HepG2 (cell line): ENCODE measurements at regions not wholly inside any gene's neighbourhood (a gene's known extent, or its start where the extent isn't known, plus 50 kb on each side); places are given as distances from the start of the nearest gene placed in this dataset.
A peak's percentile ranks its signal among the peaks of the same experiment; 100 is the strongest.
"Not testable (repeated sequence)": the region's sequence is repeated elsewhere in the genome, so short reads cannot be mapped to it uniquely, and the experiment has no call there.

Experiments
- ATAC-seq: fragments of 200-7000 bp; cut with Tn5 transposase; 3 replicates; pipeline ENCODE4 v1.9.1; 2020; ENCODE audit warnings: mild to moderate bottlenecking, moderate library complexity
- BruUV-seq: library from RNA; stranded (reverse); fragments of 400-500 nt; replicated peaks from 2 replicates; lab custom pipeline; 2021; lab: Mats Ljungman, UMichigan
- CTCF ChIA-PET: fragments of 300-600 bp; formaldehyde crosslinking; extraction: SDS; loops from one replicate; lab custom pipeline; 2021; ENCODE audit warnings: low total read pairs, inconsistent platforms, low intra/inter-chr PET ratio; lab: Yijun Ruan, JAX
- POLR2A ChIA-PET: fragments of 350-600 bp; sonication (Branson Sonifier 250); formaldehyde crosslinking; loops from one replicate; lab custom pipeline; 2020; ENCODE audit warnings: antibody characterized with exemption, inconsistent platforms; lab: Yijun Ruan, JAX
- DNase-seq: peaks from one replicate; pipeline ENCODE4 v3.0.0-alpha.2; 2015; ENCODE audit warnings: low spot score
- FAIRE-seq: peaks from 3 replicates; lab custom pipeline; 2011; peaks lifted over from hg19 to GRCh38; lab: Jason Lieb, UNC
- H2AFZ ChIP-seq: one replicate; pipeline ENCODE4 v1.6.1; 2011; ENCODE audit warnings: low read length, inconsistent platforms
- H3K27ac ChIP-seq: fragments of 300-600 bp; 3 replicates; pipeline ENCODE4 v1.8.0; 2011; ENCODE audit warnings: mixed run types, mild to moderate bottlenecking, mixed read lengths, low read length, inconsistent platforms; ENCODE audit not compliant: insufficient read depth; ENCODE audit errors: extremely low read length
- H3K27me3 ChIP-seq, 2 experiments: fragments of 200-600 bp in 1 of 2; 2 replicates in 1 of 2; 3 replicates in 1 of 2; pipeline versions ENCODE4 v1.6.0 to v1.8.0; 2011; ENCODE audit warnings: low read length in 2 of 2, mild to moderate bottlenecking in 2 of 2, moderate library complexity in 2 of 2, inconsistent platforms in 1 of 2; ENCODE audit not compliant: insufficient read depth in 2 of 2, control insufficient read depth in 1 of 2
- H3K36me3 ChIP-seq, 2 experiments: fragments of 200-600 bp in 1 of 2; replicated peaks in 1 of 2; 2 replicates in 1 of 2; 3 replicates in 1 of 2; pipeline versions ENCODE4 v1.5.1 to v1.8.0; 2011; ENCODE audit warnings: low read length in 2 of 2, inconsistent platforms in 1 of 2; ENCODE audit not compliant: insufficient read depth in 2 of 2, control insufficient read depth in 1 of 2
- H3K4me1 ChIP-seq: 2 replicates; pipeline ENCODE4 v1.5.1; 2012; ENCODE audit warnings: low read length, inconsistent platforms; ENCODE audit not compliant: insufficient read depth
- H3K4me2 ChIP-seq: 2 replicates; pipeline ENCODE4 v1.6.0; 2011; ENCODE audit warnings: low read depth, low read length, inconsistent platforms
- H3K4me3 ChIP-seq, 3 experiments: fragments of 200-600 bp in 1 of 3; sonication (generic), shearing (Covaris generic) in 1 of 3; replicated peaks in 1 of 3; 2 replicates each; pipeline ENCODE4 v1.5.1; 2011 to 2016; ENCODE audit warnings: low read length in 3 of 3, inconsistent platforms in 2 of 3, low read depth in 2 of 3, mild to moderate bottlenecking in 2 of 3, control low read depth in 1 of 3, mixed read lengths in 1 of 3; ENCODE audit not compliant: insufficient read depth in 1 of 3
- H3K79me2 ChIP-seq: one replicate; pipeline ENCODE4 v1.6.1; 2011; ENCODE audit warnings: low read length, inconsistent platforms; ENCODE audit not compliant: insufficient read depth
- H3K9ac ChIP-seq: 2 replicates; pipeline ENCODE4 v1.6.0; 2011; ENCODE audit warnings: mild to moderate bottlenecking, low read depth, low read length, inconsistent platforms; ENCODE audit not compliant: insufficient read depth
- H3K9me3 ChIP-seq: 2 replicates; pipeline ENCODE4 v1.5.1; 2012; ENCODE audit warnings: mild to moderate bottlenecking, low read length
- H4K20me1 ChIP-seq: 2 replicates; pipeline ENCODE4 v1.6.0; 2011; ENCODE audit warnings: inconsistent platforms, mild to moderate bottlenecking, low read length, moderate library complexity; ENCODE audit not compliant: insufficient read depth
- AKNA ChIP-seq: sonication (generic); formaldehyde crosslinking; IDR thresholded peaks from 2 replicates; pipeline ENCODE4 v1.4.0; 2020; ENCODE audit warnings: missing genetic modification reagents, borderline replicate concordance
- BHLHE40 ChIP-seq: IDR thresholded peaks from 2 replicates; pipeline ENCODE4 v1.6.1; 2011; ENCODE audit warnings: low read length, improper control_type of control experiment
- CBFB ChIP-seq: sonication (generic); formaldehyde crosslinking; IDR thresholded peaks from 2 replicates; pipeline ENCODE4 v1.4.0; 2020; ENCODE audit warnings: missing genetic modification reagents
- HCFC1 ChIP-seq: fragments of 150-350 bp; IDR thresholded peaks from 2 replicates; pipeline ENCODE4 v1.6.1; 2014; ENCODE audit warnings: low read depth, low read length
- IKZF1 ChIP-seq: fragments of 450-650 bp; IDR thresholded peaks from 2 replicates; pipeline ENCODE4 v1.7.1; 2016
- JUNB ChIP-seq: sonication (generic); formaldehyde crosslinking; IDR thresholded peaks from 2 replicates; pipeline ENCODE4 v1.8.0; 2022; ENCODE audit warnings: missing genetic modification reagents, mild to moderate bottlenecking, borderline replicate concordance
- MATR3 ChIP-seq: sonication (generic); formaldehyde crosslinking; IDR thresholded peaks from 2 replicates; pipeline ENCODE4 v1.4.0; 2020; ENCODE audit warnings: missing genetic modification reagents
- MED1 ChIP-seq: sonication (generic); formaldehyde crosslinking; IDR thresholded peaks from 2 replicates; pipeline ENCODE4 v1.4.0; 2020; ENCODE audit warnings: missing genetic modification reagents
- POLR2G ChIP-seq: fragments of 200-400 bp; formaldehyde crosslinking; IDR thresholded peaks from 2 replicates; pipeline ENCODE4 v1.6.1; 2018; ENCODE audit warnings: mild to moderate bottlenecking, low read depth, low read length, moderate library complexity
- SKI ChIP-seq: fragments of 450-650 bp; IDR thresholded peaks from one replicate; pipeline ENCODE4 v1.6.1; 2018; ENCODE audit warnings: mild to moderate bottlenecking; ENCODE audit not compliant: partially characterized antibody
- U2AF1 ChIP-seq: fragments of 200-400 bp; formaldehyde crosslinking; optimal IDR thresholded peaks from 2 replicates; pipeline ENCODE3; 2017; ENCODE audit warnings: mild to moderate bottlenecking, low read depth, low read length
- ZFYVE20 ChIP-seq: sonication (generic); formaldehyde crosslinking; IDR thresholded peaks from 2 replicates; pipeline ENCODE4 v1.8.0; 2023; ENCODE audit warnings: low read depth, mild to moderate bottlenecking, moderate library complexity, missing genetic modification reagents, borderline replicate concordance
- ZNF414 ChIP-seq: sonication (generic); formaldehyde crosslinking; IDR thresholded peaks from 2 replicates; pipeline ENCODE4 v1.5.0; 2020; ENCODE audit warnings: missing genetic modification reagents
- ZNF792 ChIP-seq: IDR thresholded peaks from 2 replicates; pipeline ENCODE4 v1.6.1; 2016
- WGBS: methylation state at CpG from one replicate; pipeline ENCODE4 v1.1.6; 2017; ENCODE audit warnings: low lambda C conversion rate; 5-methylcytosine and 5-hydroxymethylcytosine counted together
- in situ Hi-C: cut with HindIII; loops from 2 replicates; pipeline ENCODE4 v1.10.0; 2017; ENCODE audit warnings: low pct_unique_long_range_greater_than_20kb; ENCODE audit not compliant: extremely low pct_ligation_motif_present
- intact Hi-C: fragments of 100-400 bp; cut with micrococcal nuclease; formaldehyde crosslinking; loops from one replicate; pipeline ENCODE4 v1.10.0; 2022; ENCODE audit not compliant: unreplicated experiment

DNA sequence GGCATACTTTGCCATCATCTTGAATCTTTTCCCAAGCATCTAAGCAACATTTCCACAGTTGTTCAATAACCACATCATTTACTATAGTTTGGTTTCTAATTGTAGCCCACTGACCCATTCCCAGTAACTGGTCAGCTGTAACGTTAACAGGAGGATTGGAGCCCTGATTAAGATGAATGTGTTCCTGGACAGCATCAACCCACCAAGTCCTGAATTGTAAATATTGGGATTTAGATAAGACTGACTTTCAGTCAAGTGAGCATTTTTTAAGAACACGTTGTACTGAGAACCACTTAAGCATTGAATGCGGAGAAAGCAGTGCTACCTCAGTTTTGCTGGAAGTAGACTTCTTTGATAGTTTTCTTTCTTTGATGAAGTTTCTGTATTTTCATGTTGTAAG is 53.3 kb upstream of the ARL4D start:
- H2AFZ ChIP-seq, POLR2A ChIA-PET, CTCF ChIA-PET, ATAC-seq, H3K4me1 ChIP-seq, H3K9ac ChIP-seq, DNase-seq, H3K4me2 ChIP-seq, intact Hi-C loops, BruUV-seq, H3K27ac ChIP-seq, H3K27me3 ChIP-seq, H3K36me3 ChIP-seq, H3K4me3 ChIP-seq, H4K20me1 ChIP-seq, in situ Hi-C loops: not testable (repeated sequence)
- Histone ChIP-seq H3K79me2 (peaks cover 12% of the 10 kb centered on the region), H3K9me3 (peaks cover 34% of the 10 kb centered on the region)
- WGBS, result 73% methylated on average over 3 of the region's 3 CpGs
- peak; percentile 59 for FAIRE-seq

DNA sequence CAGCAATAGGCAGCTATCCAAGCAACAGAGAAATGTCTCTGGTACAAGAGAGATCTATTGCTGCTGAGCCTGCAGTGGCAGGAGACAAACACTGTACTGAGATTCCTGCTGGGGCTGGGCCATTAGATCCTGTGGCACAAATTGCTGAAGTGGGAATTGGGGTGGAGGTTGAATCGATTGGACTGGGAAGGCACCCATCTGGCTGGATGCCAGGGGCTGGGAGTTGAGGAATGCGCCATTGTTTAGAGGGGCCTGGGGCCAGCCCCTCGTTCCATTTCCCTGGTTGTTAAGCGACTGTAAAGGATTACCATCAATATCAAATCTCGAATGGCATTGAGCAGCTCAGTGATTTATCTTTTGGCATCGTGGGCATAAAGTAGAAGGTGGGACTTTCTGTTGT is 54.1 kb upstream of the ARL4D start:
- Histone ChIP-seq H3K79me2 (peaks cover 9% of the 10 kb centered on the region), H3K27me3 (no peaks in the 10 kb centered on the region), H3K4me3 (no peak overlapping the region), H3K9me3 (peaks cover 28% of the 10 kb centered on the region), H3K4me2 (no peak overlapping the region), H2AFZ (no peak overlapping the region), H3K36me3 (peaks cover 0 to 2% of the 10 kb centered on the region in 2 experiments; a peak in 1 of 5 replicates), H3K4me1 (no peaks in the 10 kb centered on the region), H3K27ac (no peak overlapping the region), H3K9ac (no peak overlapping the region), H4K20me1 (no peaks in the 10 kb centered on the region)
- WGBS, result 83% methylated on average over 6 of the region's 6 CpGs
- ATAC-seq, result no peak
- intact Hi-C loops, result no loop called here
- BruUV-seq, result no TSS peak
- no peak for FAIRE-seq
- DNase-seq, result no peak
- CTCF ChIA-PET, result no interaction called here
- POLR2A ChIA-PET, result no interaction called here
- in situ Hi-C loops, result no loop called here
- TF ChIP-seq ZNF792 (CRISPR knock-in tag) (no peak), MATR3 (CRISPR knock-in tag) (no peak), MED1 (CRISPR knock-in tag) (no peak), SKI (no peak), ZFYVE20 (CRISPR knock-in tag) (no peak), POLR2G (no peak), CBFB (CRISPR knock-in tag) (no peak), ZNF414 (CRISPR knock-in tag) (no peak), HCFC1 (no peak), BHLHE40 (no peak), AKNA (CRISPR knock-in tag) (no peak), IKZF1 (no peak), JUNB (CRISPR knock-in tag) (no peak), U2AF1 (no peak)
